HL-60 (cell line): ENCODE measurements at regions not wholly inside any gene's neighbourhood (a gene's known extent, or its start where the extent isn't known, plus 50 kb on each side); places are given as distances from the start of the nearest gene placed in this dataset.

Experiments used
- DNase-seq, 2 experiments: peaks; one replicate each; pipeline ENCODE4 v3.0.0-alpha.2; 2010 to 2020; ENCODE audit warnings: low read depth in 1 of 2, low spot score in 1 of 2
- H3K27ac ChIP-seq: fragments of 250-450 bp; sonication (Bioruptor Pico); replicated peaks from 2 replicates; pipeline ENCODE4 v1.5.1; 2020; ENCODE audit warnings: mild to moderate bottlenecking, moderate library complexity
- H3K27me3 ChIP-seq: fragments of 250-450 bp; sonication (Bioruptor Pico); 2 replicates; pipeline ENCODE4 v1.5.1; 2021; ENCODE audit warnings: mild to moderate bottlenecking, moderate library complexity; ENCODE audit not compliant: insufficient read depth, poor library complexity, severe bottlenecking
- H3K4me3 ChIP-seq: replicated peaks from 2 replicates; pipeline ENCODE4 v1.5.1; 2011; ENCODE audit warnings: mild to moderate bottlenecking, control low read depth, low read length; ENCODE audit not compliant: insufficient read depth
- GABPA ChIP-seq: IDR thresholded peaks from 2 replicates; pipeline ENCODE4 v1.6.1; 2012; ENCODE audit warnings: low read depth
- POLR2AphosphoS5 ChIP-seq: IDR thresholded peaks from 2 replicates; pipeline ENCODE4 v1.6.1; 2012; ENCODE audit warnings: low read depth
- REST ChIP-seq: IDR thresholded peaks from 2 replicates; pipeline ENCODE4 v1.6.1; 2012; ENCODE audit warnings: low read depth; ENCODE audit not compliant: insufficient replicate concordance
- SPI1 ChIP-seq: IDR thresholded peaks from 2 replicates; pipeline ENCODE4 v1.6.1; 2012; ENCODE audit warnings: low read depth, mild to moderate bottlenecking, borderline replicate concordance
- TF ChIP-seq, protein P1 (sequence below): IDR thresholded peaks from one replicate; pipeline ENCODE4 v1.5.1; 2011; ENCODE audit warnings: low read length, control low read depth, inconsistent platforms; ENCODE audit not compliant: insufficient read depth

- H3K27me3 ChIP-seq: peaks cover 2% of the 10 kb centered on the region
- H3K4me3 ChIP-seq: no peak overlapping the region
- DNase-seq: no peak
- TF ChIP-seq, protein P1, sequence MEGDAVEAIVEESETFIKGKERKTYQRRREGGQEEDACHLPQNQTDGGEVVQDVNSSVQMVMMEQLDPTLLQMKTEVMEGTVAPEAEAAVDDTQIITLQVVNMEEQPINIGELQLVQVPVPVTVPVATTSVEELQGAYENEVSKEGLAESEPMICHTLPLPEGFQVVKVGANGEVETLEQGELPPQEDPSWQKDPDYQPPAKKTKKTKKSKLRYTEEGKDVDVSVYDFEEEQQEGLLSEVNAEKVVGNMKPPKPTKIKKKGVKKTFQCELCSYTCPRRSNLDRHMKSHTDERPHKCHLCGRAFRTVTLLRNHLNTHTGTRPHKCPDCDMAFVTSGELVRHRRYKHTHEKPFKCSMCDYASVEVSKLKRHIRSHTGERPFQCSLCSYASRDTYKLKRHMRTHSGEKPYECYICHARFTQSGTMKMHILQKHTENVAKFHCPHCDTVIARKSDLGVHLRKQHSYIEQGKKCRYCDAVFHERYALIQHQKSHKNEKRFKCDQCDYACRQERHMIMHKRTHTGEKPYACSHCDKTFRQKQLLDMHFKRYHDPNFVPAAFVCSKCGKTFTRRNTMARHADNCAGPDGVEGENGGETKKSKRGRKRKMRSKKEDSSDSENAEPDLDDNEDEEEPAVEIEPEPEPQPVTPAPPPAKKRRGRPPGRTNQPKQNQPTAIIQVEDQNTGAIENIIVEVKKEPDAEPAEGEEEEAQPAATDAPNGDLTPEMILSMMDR: no peak
- TF ChIP-seq GABPA (no peak), SPI1 (no peak), REST (no peak), POLR2AphosphoS5 (no peak)
- no peak overlapping the region for H3K27ac ChIP-seq
These were observed 156.7 kb downstream of the RNF152 start for GRCh38 chr18:61736133-61736532.

GRCh38 chr18:61735564-61736102 lies 157.2 kb downstream of the RNF152 start:
- H3K27me3 ChIP-seq: peaks cover 2% of the 10 kb centered on the region
- DNase-seq: no peak
- TF ChIP-seq REST (no peak), GABPA (no peak), SPI1 (no peak), POLR2AphosphoS5 (no peak)
- TF ChIP-seq, protein P1: no peak
- no peak overlapping the region for H3K4me3 ChIP-seq
- no peak overlapping the region for H3K27ac ChIP-seq

DNA sequence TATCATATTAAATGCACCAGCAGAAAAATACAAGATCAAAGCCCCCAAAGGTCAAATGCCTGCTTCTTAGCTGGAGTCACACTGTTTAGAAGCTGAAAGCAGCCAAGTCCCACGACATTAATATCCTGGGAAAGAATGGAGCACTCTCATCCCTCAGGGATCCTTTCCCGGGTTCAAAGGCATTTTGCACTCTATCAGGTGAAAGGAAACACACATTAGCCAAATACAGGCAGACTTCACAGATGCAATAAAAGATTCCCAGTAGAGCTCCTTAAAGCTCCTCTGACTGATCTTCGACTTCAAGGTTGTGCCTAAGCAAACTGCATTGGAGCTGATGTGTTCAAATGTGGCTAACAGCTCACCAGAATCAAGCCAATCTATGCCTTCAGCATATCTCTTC lies 158.4 kb downstream of the RNF152 start:
- Histone ChIP-seq H3K4me3 (no peak overlapping the region), H3K27ac (no peak overlapping the region), H3K27me3 (peaks cover 5% of the 10 kb centered on the region)
- no peak for DNase-seq
- TF ChIP-seq REST: no peak
- TF ChIP-seq GABPA: no peak
- TF ChIP-seq SPI1: no peak
- TF ChIP-seq, protein P1: no peak
